Right hindlimb (tissue), 1 donor: ENCODE measurements at regions not wholly inside any gene's neighbourhood (a gene's known extent, or its start where the extent isn't known, plus 50 kb on each side); places are given as distances from the start of the nearest gene placed in this dataset.
"Not testable (repeated sequence)": the region's sequence is repeated elsewhere in the genome, so short reads cannot be mapped to it uniquely, and the experiment has no call there.

ENCODE experiments used
- DNase-seq: peaks from one replicate; pipeline ENCODE4 v3.0.0-alpha.2; 2018

- DNase-seq: no peak
These were observed 1570.0 kb upstream of the DEFB115 start for GRCh38 chr20:29687438-29687837.

GRCh38 chr20:29689411-29690225 lies 1567.8 kb upstream of the DEFB115 start:
- no peak for DNase-seq

- DNase-seq: no peak
These were observed 1567.2 kb upstream of the DEFB115 start for GRCh38 chr20:29690274-29690673.

- DNase-seq: no peak
These were observed 1516.9 kb upstream of the DEFB115 start for GRCh38 chr20:29740601-29740950.

GRCh38 chr20:29740951-29741593 lies 1516.4 kb upstream of the DEFB115 start:
- no peak for DNase-seq

GRCh38 chr20:29741594-29741893 lies 1515.9 kb upstream of the DEFB115 start:
- DNase-seq: no peak

GRCh38 chr20:29741894-29742698 lies 1515.4 kb upstream of the DEFB115 start:
- no peak for DNase-seq

GRCh38 chr20:29742699-29743100 lies 1514.8 kb upstream of the DEFB115 start:
- DNase-seq: no peak

GRCh38 chr20:29743101-29743931 lies 1514.1 kb upstream of the DEFB115 start:
- no peak for DNase-seq

GRCh38 chr20:29744071-29744470 lies 1513.4 kb upstream of the DEFB115 start:
- no peak for DNase-seq

GRCh38 chr20:29745534-29746245 lies 1511.8 kb upstream of the DEFB115 start:
- not testable (repeated sequence) for DNase-seq

GRCh38 chr20:29750268-29750899 lies 1507.1 kb upstream of the DEFB115 start:
- DNase-seq: no peak

- not testable (repeated sequence) for DNase-seq
These were observed 1504.6 kb upstream of the DEFB115 start for GRCh38 chr20:29752644-29753425.

- not testable (repeated sequence) for DNase-seq
These were observed 1504.1 kb upstream of the DEFB115 start for GRCh38 chr20:29753426-29753746.

GRCh38 chr20:29753879-29754278 lies 1503.6 kb upstream of the DEFB115 start:
- DNase-seq: not testable (repeated sequence)

- not testable (repeated sequence) for DNase-seq
These were observed 1501.5 kb upstream of the DEFB115 start for GRCh38 chr20:29755854-29756498.

GRCh38 chr20:29756664-29757063 lies 1500.8 kb upstream of the DEFB115 start:
- DNase-seq: no peak

GRCh38 chr20:29761621-29762385 lies 1495.7 kb upstream of the DEFB115 start:
- DNase-seq: not testable (repeated sequence)

- no peak for DNase-seq
These were observed 1494.8 kb upstream of the DEFB115 start for GRCh38 chr20:29762620-29763019.
